ENCODE measurements at regions not wholly inside any gene's neighbourhood (a gene's known extent, or its start where the extent isn't known, plus 50 kb on each side); places are given as distances from the start of the nearest gene placed in this dataset.

DNA sequence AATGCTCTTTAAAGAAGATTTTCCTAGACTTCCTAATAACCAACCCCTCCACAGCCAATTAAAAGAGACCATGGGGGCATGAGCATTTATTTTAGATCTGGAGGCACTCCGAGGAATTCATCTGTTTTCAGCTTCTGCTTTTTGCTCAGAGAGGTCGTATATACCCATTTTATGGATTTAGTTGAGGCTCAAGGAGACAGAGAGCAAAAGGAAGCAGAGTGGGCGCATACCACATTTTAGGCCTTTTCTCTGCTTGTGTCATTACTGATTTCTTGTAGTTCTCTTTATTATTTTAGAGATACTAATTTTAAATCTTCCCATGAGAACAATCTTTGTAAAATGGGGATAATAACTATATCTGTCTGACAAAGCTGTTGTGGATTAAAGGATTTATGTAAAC is 129.6 kb upstream of the IFNGR1 start:
- no peaks in the 10 kb centered on the region for H3K9me3 ChIP-seq (ENCODE audit: control insufficient read depth, insufficient read depth, low read length)
- DNase-seq (ENCODE audit: low read depth in 4 of 6, low spot score in 6 of 6) = no peak
- no peak overlapping the region for H3K4me3 ChIP-seq (ENCODE audit: low read depth, low read length)
- peaks cover 14% of the 10 kb centered on the region for H3K27me3 ChIP-seq (ENCODE audit: control insufficient read depth, insufficient read depth, low read length)
- 100% methylated on average over 1 of the region's 3 CpGs for WGBS (ENCODE audit: insufficient coverage)
- no peaks in the 10 kb centered on the region for H3K36me3 ChIP-seq (ENCODE audit: control insufficient read depth, insufficient read depth, low read length)
- H3K27ac ChIP-seq (ENCODE audit: low read depth, low read length) = no peak overlapping the region
- no peaks in the 10 kb centered on the region for H3K4me1 ChIP-seq (ENCODE audit: control insufficient read depth, insufficient read depth, low read length)

DNA sequence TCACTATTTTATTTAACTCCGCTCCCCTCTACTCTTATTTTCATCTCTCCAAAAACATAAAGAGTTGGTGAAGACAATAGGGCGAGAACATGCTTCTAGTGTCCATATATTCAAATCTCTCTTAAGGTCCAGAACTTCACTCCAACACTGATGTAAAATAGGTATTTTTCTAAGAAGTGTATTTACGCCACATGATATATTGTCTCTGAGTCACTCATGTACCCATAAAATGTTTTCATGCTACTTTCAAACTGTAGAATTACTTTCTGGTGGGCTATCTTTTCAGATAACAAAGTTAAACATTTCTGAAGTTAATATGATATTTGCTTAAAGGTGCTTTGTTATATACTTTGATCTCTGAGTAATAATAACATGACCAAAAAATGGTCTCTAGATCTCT is 124.1 kb upstream of the IFNGR1 start:
- no peak for DNase-seq (ENCODE audit: low read depth in 4 of 6, low spot score in 6 of 6)
- no CpG with 5 or more reads among the region's 3 CpGs for WGBS (ENCODE audit: insufficient coverage)
- Histone ChIP-seq H3K4me1 (ENCODE audit: control insufficient read depth, insufficient read depth, low read length) (peaks cover 12% of the 10 kb centered on the region), H3K4me3 (ENCODE audit: low read depth, low read length) (no peak overlapping the region), H3K9me3 (ENCODE audit: control insufficient read depth, insufficient read depth, low read length) (no peaks in the 10 kb centered on the region), H3K27me3 (ENCODE audit: control insufficient read depth, insufficient read depth, low read length) (peaks cover 16% of the 10 kb centered on the region), H3K36me3 (ENCODE audit: control insufficient read depth, insufficient read depth, low read length) (no peaks in the 10 kb centered on the region), H3K27ac (ENCODE audit: low read depth, low read length) (no peak overlapping the region)

DNA sequence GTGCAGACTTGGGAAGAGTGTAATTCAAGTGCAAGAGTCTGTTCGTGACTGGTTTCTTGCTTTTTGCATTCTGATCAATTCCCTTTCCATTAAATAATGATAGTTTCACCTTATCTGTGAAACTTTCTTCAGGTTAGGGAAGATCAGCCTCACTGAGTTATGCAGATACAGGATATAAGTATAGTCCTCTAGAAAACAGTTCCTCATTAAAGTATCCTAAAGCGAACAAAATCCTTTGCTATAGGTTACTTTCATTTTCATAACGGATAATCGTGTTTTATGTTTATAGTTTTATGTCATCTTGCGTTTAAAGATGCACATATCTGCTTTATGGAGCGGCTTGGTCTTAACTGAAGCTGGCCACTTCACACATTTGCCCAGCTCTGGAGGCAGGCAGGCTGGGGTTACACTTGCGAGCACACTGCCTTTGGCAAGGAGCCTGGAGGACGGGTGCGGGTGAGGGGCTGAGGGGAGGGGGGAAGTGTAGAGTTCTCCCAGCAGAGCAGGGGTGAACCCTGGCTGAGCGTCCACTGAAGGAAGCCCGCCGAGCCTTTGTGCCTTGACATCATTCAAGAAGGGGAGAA is 123.5 kb upstream of the IFNGR1 start:
- Histone ChIP-seq H3K36me3 (ENCODE audit: control insufficient read depth, insufficient read depth, low read length) (no peaks in the 10 kb centered on the region), H3K4me3 (ENCODE audit: low read depth, low read length) (peak overlapping the region; percentile 9), H3K9me3 (ENCODE audit: control insufficient read depth, insufficient read depth, low read length) (no peaks in the 10 kb centered on the region), H3K27me3 (ENCODE audit: control insufficient read depth, insufficient read depth, low read length) (peaks cover 17% of the 10 kb centered on the region), H3K4me1 (ENCODE audit: control insufficient read depth, insufficient read depth, low read length) (peaks cover 12% of the 10 kb centered on the region), H3K27ac (ENCODE audit: low read depth, low read length) (no peak overlapping the region)
- DNase-seq (ENCODE audit: low read depth in 4 of 6, low spot score in 6 of 6) = peak in 2 of 6 donors; percentile 60 to 69
- 37% methylated on average over 7 of the region's 12 CpGs for WGBS (ENCODE audit: insufficient coverage)

DNA sequence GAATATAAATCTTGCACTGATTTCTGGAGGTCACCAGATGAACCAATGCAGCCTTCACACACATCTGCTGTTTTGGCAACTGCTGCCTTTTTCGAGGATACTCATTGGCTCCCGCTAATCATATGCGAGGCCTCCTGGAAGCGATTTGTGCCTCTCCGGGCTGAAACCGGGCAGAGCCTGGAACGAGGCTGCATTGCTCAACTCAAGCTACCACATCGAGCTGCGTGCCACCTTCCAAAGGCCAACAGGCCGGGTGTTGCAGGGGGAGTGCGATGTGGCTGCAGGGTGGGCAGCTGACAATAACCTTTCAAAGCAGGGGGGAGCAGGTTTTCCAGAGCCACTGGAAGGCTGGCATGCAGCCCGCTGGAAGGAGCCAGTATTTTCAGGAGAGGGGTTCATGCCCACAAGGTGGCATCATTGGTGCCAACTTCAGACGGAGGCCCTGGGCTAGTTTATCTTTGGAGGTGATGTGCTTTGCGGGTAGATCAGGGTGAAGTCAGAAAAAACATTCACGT is 122.6 kb upstream of the IFNGR1 start:
- H3K4me3 ChIP-seq (ENCODE audit: low read depth, low read length) = no peak overlapping the region
- no peaks in the 10 kb centered on the region for H3K9me3 ChIP-seq (ENCODE audit: control insufficient read depth, insufficient read depth, low read length)
- WGBS (ENCODE audit: insufficient coverage) = 19% methylated on average over 11 of the region's 15 CpGs
- peak in 2 of 6 donors; percentile 82 to 84 for DNase-seq (ENCODE audit: low read depth in 4 of 6, low spot score in 6 of 6)
- no peaks in the 10 kb centered on the region for H3K36me3 ChIP-seq (ENCODE audit: control insufficient read depth, insufficient read depth, low read length)
- no peak overlapping the region for H3K27ac ChIP-seq (ENCODE audit: low read depth, low read length)
- H3K27me3 ChIP-seq (ENCODE audit: control insufficient read depth, insufficient read depth, low read length) = peaks cover 17% of the 10 kb centered on the region
- peaks cover 12% of the 10 kb centered on the region for H3K4me1 ChIP-seq (ENCODE audit: control insufficient read depth, insufficient read depth, low read length)

DNA sequence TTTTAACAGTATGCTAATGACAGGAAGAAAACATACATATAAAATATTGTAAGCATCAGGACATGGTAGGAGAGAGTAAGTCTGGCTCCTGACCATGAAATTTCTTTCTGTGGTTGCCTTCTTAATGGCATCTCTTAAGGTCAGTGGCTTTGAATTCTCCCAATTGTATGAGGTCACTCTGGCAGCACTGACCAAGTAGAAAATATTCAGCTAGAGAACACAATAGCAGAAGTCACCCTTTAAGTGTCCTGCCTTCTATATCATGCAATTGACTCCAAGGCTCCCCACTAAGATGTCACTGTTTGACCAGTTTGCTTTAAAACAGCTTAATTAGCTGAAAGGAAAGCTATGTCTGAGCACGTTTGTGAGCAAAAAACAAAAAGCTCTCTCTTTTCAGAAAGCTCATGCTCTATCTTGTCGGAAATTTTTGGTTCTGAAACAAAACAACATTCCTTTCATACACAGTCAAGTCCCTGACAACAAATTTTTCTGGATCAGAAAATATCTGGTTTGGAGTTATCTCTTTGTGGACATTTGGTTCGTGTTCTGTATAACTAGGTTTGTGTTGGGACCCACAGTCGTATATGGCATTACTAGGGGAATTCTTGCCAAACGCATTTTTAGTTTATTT is 120.9 kb upstream of the IFNGR1 start:
- Histone ChIP-seq H3K27me3 (ENCODE audit: control insufficient read depth, insufficient read depth, low read length) (peaks cover 9% of the 10 kb centered on the region), H3K9me3 (ENCODE audit: control insufficient read depth, insufficient read depth, low read length) (no peaks in the 10 kb centered on the region), H3K4me1 (ENCODE audit: control insufficient read depth, insufficient read depth, low read length) (peaks cover 12% of the 10 kb centered on the region), H3K4me3 (ENCODE audit: low read depth, low read length) (no peak overlapping the region), H3K36me3 (ENCODE audit: control insufficient read depth, insufficient read depth, low read length) (no peaks in the 10 kb centered on the region), H3K27ac (ENCODE audit: low read depth, low read length) (no peak overlapping the region)
- peak in 1 of 6 donors; percentile 47 for DNase-seq (ENCODE audit: low read depth in 4 of 6, low spot score in 6 of 6)
- WGBS (ENCODE audit: insufficient coverage) = 17% methylated on average over 1 of the region's 5 CpGs

DNA sequence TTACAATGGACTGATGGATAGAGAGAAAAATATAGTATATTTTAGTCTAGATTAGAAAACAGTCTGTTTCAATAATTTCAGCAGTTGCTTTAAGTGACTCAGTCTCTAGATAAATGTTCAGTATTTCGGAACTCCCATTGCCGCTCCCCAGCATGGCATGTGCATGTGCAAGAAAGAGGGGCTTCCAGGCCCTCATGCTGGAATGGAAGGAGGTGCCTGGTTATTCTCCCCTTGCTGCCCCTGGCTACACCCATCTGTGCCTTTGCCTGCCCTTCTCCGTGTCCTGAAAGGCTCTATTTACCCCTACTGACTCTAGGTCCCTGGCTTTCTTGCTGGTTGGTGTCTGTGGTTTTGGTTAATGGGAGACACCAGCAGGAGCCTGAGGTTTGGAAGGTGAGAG is 115.7 kb upstream of the IFNGR1 start:
- Histone ChIP-seq H3K36me3 (ENCODE audit: control insufficient read depth, insufficient read depth, low read length) (no peaks in the 10 kb centered on the region), H3K27me3 (ENCODE audit: control insufficient read depth, insufficient read depth, low read length) (peaks cover 11% of the 10 kb centered on the region), H3K4me1 (ENCODE audit: control insufficient read depth, insufficient read depth, low read length) (no peaks in the 10 kb centered on the region), H3K9me3 (ENCODE audit: control insufficient read depth, insufficient read depth, low read length) (no peaks in the 10 kb centered on the region), H3K27ac (ENCODE audit: low read depth, low read length) (no peak overlapping the region), H3K4me3 (ENCODE audit: low read depth, low read length) (no peak overlapping the region)
- 100% methylated on average over 2 of the region's 3 CpGs for WGBS (ENCODE audit: insufficient coverage)
- DNase-seq (ENCODE audit: low read depth in 4 of 6, low spot score in 6 of 6) = no peak

DNA sequence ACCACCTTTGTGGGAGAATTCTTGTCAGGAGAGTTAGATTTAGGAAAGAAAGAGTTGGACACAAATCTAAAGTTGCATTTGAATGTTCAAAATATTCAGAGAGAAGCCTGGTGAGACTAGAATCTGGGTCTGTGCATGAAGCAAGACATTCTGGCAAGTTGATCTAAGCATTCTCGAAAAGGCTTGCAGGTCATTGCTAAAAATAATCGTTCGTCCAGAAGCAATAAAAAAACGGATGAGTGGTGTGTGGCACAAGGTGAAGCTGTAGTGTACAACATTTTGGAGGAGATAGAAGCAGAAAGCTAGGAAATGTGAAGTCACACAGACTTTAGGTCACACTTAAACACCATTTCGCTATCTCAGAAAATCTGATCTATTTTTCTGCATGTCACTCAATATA is 114.9 kb upstream of the IFNGR1 start:
- H3K9me3 ChIP-seq (ENCODE audit: control insufficient read depth, insufficient read depth, low read length) = no peaks in the 10 kb centered on the region
- peaks cover 11% of the 10 kb centered on the region for H3K27me3 ChIP-seq (ENCODE audit: control insufficient read depth, insufficient read depth, low read length)
- no peaks in the 10 kb centered on the region for H3K4me1 ChIP-seq (ENCODE audit: control insufficient read depth, insufficient read depth, low read length)
- WGBS (ENCODE audit: insufficient coverage) = 88% methylated on average over 4 of the region's 5 CpGs
- no peak for DNase-seq (ENCODE audit: low read depth in 4 of 6, low spot score in 6 of 6)
- no peak overlapping the region for H3K27ac ChIP-seq (ENCODE audit: low read depth, low read length)
- no peak overlapping the region for H3K4me3 ChIP-seq (ENCODE audit: low read depth, low read length)
- H3K36me3 ChIP-seq (ENCODE audit: control insufficient read depth, insufficient read depth, low read length) = no peaks in the 10 kb centered on the region

DNA sequence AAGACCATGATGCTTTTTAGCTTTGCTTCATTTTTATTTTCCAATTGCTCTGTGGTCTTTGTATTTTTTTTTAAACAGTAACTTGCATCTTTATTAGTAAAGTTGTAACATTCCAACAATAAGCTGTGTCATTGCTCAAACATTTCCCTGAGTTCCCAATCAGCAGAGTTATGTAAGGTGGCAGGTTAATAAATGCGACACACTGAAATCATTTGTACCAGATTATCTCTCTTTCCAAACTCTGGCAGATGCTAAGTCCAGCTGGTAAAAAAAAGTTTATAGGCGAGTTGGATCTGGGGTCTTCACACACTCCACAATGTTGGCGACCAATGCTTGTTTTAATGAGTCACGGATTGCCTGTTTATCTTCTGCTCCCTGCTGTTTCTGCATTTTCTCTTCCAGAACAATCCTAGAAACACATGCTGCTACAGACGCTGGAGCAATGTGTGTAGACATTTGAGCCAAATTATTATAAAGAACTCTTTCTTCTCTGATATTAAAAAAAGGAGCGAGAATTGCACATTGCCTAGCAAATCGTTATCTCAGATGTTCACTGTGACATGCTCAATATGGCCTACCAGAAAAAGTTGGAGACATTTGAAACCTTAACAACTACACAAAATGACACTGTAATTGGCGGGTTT is 113.6 kb upstream of the IFNGR1 start:
- no peak overlapping the region for H3K27ac ChIP-seq (ENCODE audit: low read depth, low read length)
- H3K36me3 ChIP-seq (ENCODE audit: control insufficient read depth, insufficient read depth, low read length) = no peaks in the 10 kb centered on the region
- no peak overlapping the region for H3K4me3 ChIP-seq (ENCODE audit: low read depth, low read length)
- peaks cover 10% of the 10 kb centered on the region for H3K27me3 ChIP-seq (ENCODE audit: control insufficient read depth, insufficient read depth, low read length)
- no peaks in the 10 kb centered on the region for H3K9me3 ChIP-seq (ENCODE audit: control insufficient read depth, insufficient read depth, low read length)
- H3K4me1 ChIP-seq (ENCODE audit: control insufficient read depth, insufficient read depth, low read length) = no peaks in the 10 kb centered on the region
- DNase-seq (ENCODE audit: low read depth in 4 of 6, low spot score in 6 of 6) = peak in 2 of 6 donors; percentile 87 to 97
- WGBS (ENCODE audit: insufficient coverage) = 33% methylated on average over 2 of the region's 8 CpGs

DNA sequence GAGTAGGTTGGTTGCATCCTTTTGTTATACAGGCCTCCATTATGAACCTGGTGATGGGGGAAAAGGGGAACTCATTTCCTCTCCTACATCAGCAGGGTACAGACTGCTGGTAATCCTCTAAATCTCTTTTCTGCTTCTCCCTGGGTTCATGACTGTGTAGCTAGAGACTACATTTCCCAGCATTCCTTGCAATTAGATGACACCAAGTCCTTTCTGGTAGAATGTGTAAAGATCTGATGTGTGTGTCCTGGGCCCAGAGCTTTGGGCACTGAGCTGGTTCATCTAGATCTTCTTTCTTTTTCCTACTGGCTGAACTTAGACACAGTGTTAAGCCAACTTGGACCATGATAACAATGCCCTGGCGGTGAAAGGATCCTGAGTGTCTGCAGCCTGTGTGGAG is 104.7 kb upstream of the IFNGR1 start:
- WGBS (ENCODE audit: insufficient coverage) = 100% methylated on average over 1 of the region's 1 CpG
- no peaks in the 10 kb centered on the region for H3K9me3 ChIP-seq (ENCODE audit: control insufficient read depth, insufficient read depth, low read length)

DNA sequence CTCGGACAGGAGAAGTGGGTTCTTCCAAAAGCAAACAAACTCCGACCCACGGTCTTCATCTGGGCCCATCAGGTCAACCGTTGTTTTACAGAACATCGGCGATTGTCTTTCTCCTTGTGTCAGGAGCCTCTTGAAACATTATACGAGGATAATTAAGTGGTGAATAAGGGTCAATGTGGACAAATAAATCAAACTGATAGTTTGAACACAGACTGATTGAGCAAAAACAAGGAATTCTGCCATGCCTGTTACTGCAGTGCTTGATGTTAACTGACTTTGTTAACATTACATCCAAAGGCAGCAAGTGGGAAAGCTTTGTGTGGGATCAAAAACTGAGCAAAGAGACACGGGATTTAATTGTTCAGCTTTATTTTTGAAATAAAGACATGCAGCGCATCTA is 101.1 kb upstream of the IFNGR1 start:
- Histone ChIP-seq H3K27ac (ENCODE audit: low read depth, low read length) (no peak overlapping the region), H3K27me3 (ENCODE audit: control insufficient read depth, insufficient read depth, low read length) (peaks cover 27% of the 10 kb centered on the region), H3K4me3 (ENCODE audit: low read depth, low read length) (no peak overlapping the region), H3K36me3 (ENCODE audit: control insufficient read depth, insufficient read depth, low read length) (no peaks in the 10 kb centered on the region), H3K4me1 (ENCODE audit: control insufficient read depth, insufficient read depth, low read length) (no peaks in the 10 kb centered on the region), H3K9me3 (ENCODE audit: control insufficient read depth, insufficient read depth, low read length) (no peaks in the 10 kb centered on the region)
- DNase-seq (ENCODE audit: low read depth in 4 of 6, low spot score in 6 of 6) = peak in 1 of 6 donors; percentile 31
- 21% methylated on average over 8 of the region's 9 CpGs for WGBS (ENCODE audit: insufficient coverage)

More for the DNA sequence above, 104.7 kb upstream of the IFNGR1 start:
- H3K4me3 ChIP-seq (ENCODE audit: low read depth, low read length) = no peak overlapping the region
- no peak overlapping the region for H3K27ac ChIP-seq (ENCODE audit: low read depth, low read length)
- no peaks in the 10 kb centered on the region for H3K4me1 ChIP-seq (ENCODE audit: control insufficient read depth, insufficient read depth, low read length)
- no peak for DNase-seq (ENCODE audit: low read depth in 4 of 6, low spot score in 6 of 6)
- H3K36me3 ChIP-seq (ENCODE audit: control insufficient read depth, insufficient read depth, low read length) = no peaks in the 10 kb centered on the region
- H3K27me3 ChIP-seq (ENCODE audit: control insufficient read depth, insufficient read depth, low read length) = peaks cover 19% of the 10 kb centered on the region

All from spinal cord (tissue), 9 donors.